ENCODE measurements at regions not wholly inside any gene's neighbourhood (a gene's known extent, or its start where the extent isn't known, plus 50 kb on each side); places are given as distances from the start of the nearest gene placed in this dataset.

- no peak for TF ChIP-seq CTCF (IDR thresholded peaks at IDR 0.05; ENCODE audit: insufficient read depth, low read length)
- TF ChIP-seq POLR2AphosphoS5 (IDR thresholded peaks at IDR 0.05; ENCODE audit: low read depth) = no peak
- no peak for TF ChIP-seq REST (IDR thresholded peaks at IDR 0.05; ENCODE audit: insufficient replicate concordance, low read depth)
- TF ChIP-seq SPI1 (IDR thresholded peaks at IDR 0.05; ENCODE audit: borderline replicate concordance, low read depth) = peak; percentile 45; the same call in 1 of the 2 replicates
These were observed 50.3 kb upstream of the GSAP start for GRCh38 chr7:77466450-77466849.
